ENCODE measurements at regions not wholly inside any gene's neighbourhood (a gene's known extent, or its start where the extent isn't known, plus 50 kb on each side); places are given as distances from the start of the nearest gene placed in this dataset.

- TF ChIP-seq SNAPC4 (CRISPR knock-in tag; IDR thresholded peaks at IDR 0.05) (no peak), ZNF451 (CRISPR knock-in tag; IDR thresholded peaks at IDR 0.05) (no peak), ZNF12 (CRISPR knock-in tag; IDR thresholded peaks at IDR 0.05) (no peak)
- TF ChIP-seq, protein P1, sequence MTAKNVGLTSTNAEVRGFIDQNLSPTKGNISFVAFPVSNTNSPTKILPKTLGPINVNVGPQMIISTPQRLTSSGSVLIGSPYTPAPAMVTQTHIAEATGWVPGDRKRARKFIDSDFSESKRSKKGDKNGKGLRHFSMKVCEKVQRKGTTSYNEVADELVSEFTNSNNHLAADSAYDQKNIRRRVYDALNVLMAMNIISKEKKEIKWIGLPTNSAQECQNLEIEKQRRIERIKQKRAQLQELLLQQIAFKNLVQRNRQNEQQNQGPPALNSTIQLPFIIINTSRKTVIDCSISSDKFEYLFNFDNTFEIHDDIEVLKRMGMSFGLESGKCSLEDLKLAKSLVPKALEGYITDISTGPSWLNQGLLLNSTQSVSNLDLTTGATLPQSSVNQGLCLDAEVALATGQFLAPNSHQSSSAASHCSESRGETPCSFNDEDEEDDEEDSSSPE (CRISPR knock-in tag; IDR thresholded peaks at IDR 0.05), result no peak
- TF ChIP-seq, protein P2, sequence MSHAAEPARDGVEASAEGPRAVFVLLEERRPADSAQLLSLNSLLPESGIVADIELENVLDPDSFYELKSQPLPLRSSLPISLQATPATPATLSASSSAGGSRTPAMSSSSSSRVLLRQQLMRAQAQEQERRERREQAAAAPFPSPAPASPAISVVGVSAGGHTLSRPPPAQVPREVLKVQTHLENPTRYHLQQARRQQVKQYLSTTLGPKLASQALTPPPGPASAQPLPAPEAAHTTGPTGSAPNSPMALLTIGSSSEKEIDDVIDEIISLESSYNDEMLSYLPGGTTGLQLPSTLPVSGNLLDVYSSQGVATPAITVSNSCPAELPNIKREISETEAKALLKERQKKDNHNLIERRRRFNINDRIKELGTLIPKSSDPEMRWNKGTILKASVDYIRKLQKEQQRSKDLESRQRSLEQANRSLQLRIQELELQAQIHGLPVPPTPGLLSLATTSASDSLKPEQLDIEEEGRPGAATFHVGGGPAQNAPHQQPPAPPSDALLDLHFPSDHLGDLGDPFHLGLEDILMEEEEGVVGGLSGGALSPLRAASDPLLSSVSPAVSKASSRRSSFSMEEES (CRISPR knock-in tag; IDR thresholded peaks at IDR 0.05), result no peak
Observed at GRCh38 chr5:56366986-56367385, 133.9 kb upstream of the ANKRD55 start (continued).

DNA sequence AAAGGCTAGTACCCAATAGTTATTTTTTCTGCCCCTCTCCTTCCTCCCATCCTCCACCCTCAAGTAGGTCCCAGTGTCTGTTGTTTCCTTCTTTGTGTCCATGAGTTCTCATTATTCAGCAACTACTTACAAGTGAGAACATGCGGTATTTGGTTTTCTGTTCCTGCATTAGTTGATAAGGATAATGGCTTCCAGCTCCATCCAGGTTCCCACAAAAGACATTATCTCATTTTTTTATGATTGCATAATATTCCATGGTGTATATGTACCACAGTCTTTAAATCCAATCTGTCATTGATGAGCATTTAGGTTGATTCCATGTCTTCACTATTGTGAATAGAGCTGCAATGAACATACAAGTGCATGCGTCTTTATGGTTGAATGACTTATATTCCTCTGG, 128.3 kb upstream of the ANKRD55 start:
- POLR2A ChIA-PET, result interaction anchor here (0.6 to 0.9 kb wide), 2 partner anchors 8 to 82 kb away, joined by 3 read pairs; no protein-coding TSS in a partner anchor
- Histone ChIP-seq H3K9ac (ENCODE audit: insufficient read depth, low read depth, low read length) (no peak overlapping the region), H3K79me2 (ENCODE audit: insufficient read depth, low read length) (no peaks in the 10 kb centered on the region), H3K27ac (ENCODE audit: extremely low read length, insufficient read depth, low read length) (no peak overlapping the region), H3K4me1 (ENCODE audit: insufficient read depth, low read length) (peaks cover 52% of the 10 kb centered on the region), H3K36me3 (replicated peaks in 1 of 2; ENCODE audit: control insufficient read depth in 1 of 2, insufficient read depth in 2 of 2, low read length in 2 of 2) (no peaks in the 10 kb centered on the region), H3K27me3 (ENCODE audit: control insufficient read depth in 1 of 2, insufficient read depth in 2 of 2, low read length in 2 of 2) (no peaks in the 10 kb centered on the region), H3K4me3 (replicated peaks in 1 of 3; ENCODE audit: insufficient read depth in 1 of 3, low read depth in 2 of 3, low read length in 3 of 3) (no peak overlapping the region), H3K9me3 (ENCODE audit: low read length) (no peaks in the 10 kb centered on the region), H4K20me1 (ENCODE audit: insufficient read depth, low read length) (no peaks in the 10 kb centered on the region), H2AFZ (ENCODE audit: low read length) (no peak overlapping the region), H3K4me2 (ENCODE audit: low read depth, low read length) (no peak overlapping the region)
- WGBS (ENCODE audit: low lambda C conversion rate), result 95% methylated on average over 2 of the region's 2 CpGs
- FAIRE-seq, result no peak
- peak; percentile 16; the same call in 1 of the 2 replicates for TF ChIP-seq CEBPB (IDR thresholded peaks at IDR 0.05; ENCODE audit: borderline replicate concordance, low read depth, low read length)
- TF ChIP-seq CBX2 (IDR thresholded peaks at IDR 0.05; ENCODE audit: low read depth, low read length), result no peak
- TF ChIP-seq CBX2 (CRISPR knock-in tag; IDR thresholded peaks at IDR 0.05; ENCODE audit: low read depth), result no peak
- TF ChIP-seq ZNF432 (CRISPR knock-in tag; IDR thresholded peaks at IDR 0.05; ENCODE audit: borderline replicate concordance), result no peak
- no peak for TF ChIP-seq ZNF567 (CRISPR knock-in tag; IDR thresholded peaks at IDR 0.05; ENCODE audit: borderline replicate concordance)
- intact Hi-C loops (cut with micrococcal nuclease; ENCODE audit: unreplicated experiment) (no loop called here), in situ Hi-C loops (cut with HindIII; ENCODE audit: extremely low pct_ligation_motif_present, low pct_unique_long_range_greater_than_20kb) (no loop called here)
- BruUV-seq (replicated peaks), result no TSS peak
- CTCF ChIA-PET (ENCODE audit: low intra/inter-chr PET ratio, low total read pairs), result no interaction called here
- no peak for ATAC-seq
- DNase-seq (ENCODE audit: low spot score), result no peak

All from HepG2 (cell line).